Esophagus squamous epithelium (tissue), 5 donors: ENCODE measurements at regions not wholly inside any gene's neighbourhood (a gene's known extent, or its start where the extent isn't known, plus 50 kb on each side); places are given as distances from the start of the nearest gene placed in this dataset.

ENCODE experiments used
- DNase-seq: peaks from one replicate; lab custom pipeline; 2025; lab: John Stamatoyannopoulos, UW
- H3K27ac ChIP-seq, 4 donors: fragments of 200-600 bp; sonication (generic); one replicate each; pipeline ENCODE4 v1.5.1; 2016 to 2019; ENCODE audit warnings: mild to moderate bottlenecking in 1 of 4
- H3K27me3 ChIP-seq, 4 donors: fragments of 200-600 bp; sonication (generic); 1 replicate in 3 of 4; 2 replicates in 1 of 4; pipeline versions ENCODE4 v1.5.1 to v1.6.0; 2017 to 2021; ENCODE audit warnings: antibody characterized with exemption in 1 of 4
- H3K36me3 ChIP-seq, 3 donors: fragments of 200-600 bp; sonication (generic); one replicate each; pipeline ENCODE4 v1.5.1; 2016 to 2019
- H3K4me1 ChIP-seq, 3 donors: fragments of 200-600 bp; sonication (generic); one replicate each; pipeline ENCODE4 v1.5.1; 2017 to 2019
- H3K4me3 ChIP-seq, 4 donors: fragments of 200-600 bp; sonication (generic); 1 replicate in 3 of 4; 2 replicates in 1 of 4; pipeline ENCODE4 v1.5.1; 2016 to 2019; ENCODE audit warnings: mild to moderate bottlenecking in 2 of 4, moderate library complexity in 1 of 4
- H3K9me3 ChIP-seq, 3 donors: fragments of 200-600 bp; sonication (generic); one replicate each; pipeline ENCODE4 v1.5.1; 2016 to 2019
- POLR2A ChIP-seq, 4 donors: fragments of 450-650 bp; IDR thresholded peaks; one replicate each; pipeline ENCODE4 v1.6.1; 2017; ENCODE audit warnings: antibody characterized with exemption in 4 of 4, mild to moderate bottlenecking in 4 of 4, moderate library complexity in 3 of 4
- WGBS, 2 donors: methylation state at CpG; one replicate each; pipeline ENCODE4 v1.1.5; 2018; 5-methylcytosine and 5-hydroxymethylcytosine counted together
- intact Hi-C: fragments of 100-400 bp; cut with DNase I; formaldehyde crosslinking; loops from one replicate; pipeline ENCODE4 v1.15.0; 2022
- TF ChIP-seq, protein P1 (sequence below), 6 experiments: fragments of 450-650 bp in 4 of 6; fragments of 200-600 bp in 2 of 6; sonication (generic) in 2 of 6; IDR thresholded peaks; one replicate each; pipeline ENCODE4 v1.5.1; 2016 to 2019; ENCODE audit warnings: antibody characterized with exemption in 6 of 6, mild to moderate bottlenecking in 4 of 6, moderate library complexity in 4 of 6
- donor health status: DM: yes; HTN: yes; CAD: no.

DNA sequence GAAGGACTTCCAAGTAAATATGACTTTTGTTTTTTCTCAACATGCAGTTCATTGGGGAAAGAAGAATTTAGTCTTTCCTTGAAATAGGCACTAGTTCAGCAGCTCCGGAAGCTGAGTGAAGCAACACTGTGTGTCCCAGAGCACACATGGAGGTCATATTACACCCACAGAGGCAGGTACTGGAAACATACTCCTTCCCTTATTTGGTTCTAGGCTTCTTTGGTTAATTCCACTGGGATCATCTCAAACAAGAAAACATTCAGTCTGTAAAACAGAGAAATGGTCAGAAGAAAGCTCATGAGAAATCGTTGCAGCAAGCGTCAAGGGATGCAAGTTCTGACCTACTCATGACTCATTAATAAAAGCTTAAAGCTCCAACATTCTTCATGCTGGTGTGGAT lies 175.1 kb upstream of the PCSK5 start:
- H3K4me1 ChIP-seq: no peaks in the 10 kb centered on the region
- intact Hi-C loops: no loop called here
- 60 to 74% methylated on average over 3 of the region's 3 CpGs for WGBS, 2 donors

DNA sequence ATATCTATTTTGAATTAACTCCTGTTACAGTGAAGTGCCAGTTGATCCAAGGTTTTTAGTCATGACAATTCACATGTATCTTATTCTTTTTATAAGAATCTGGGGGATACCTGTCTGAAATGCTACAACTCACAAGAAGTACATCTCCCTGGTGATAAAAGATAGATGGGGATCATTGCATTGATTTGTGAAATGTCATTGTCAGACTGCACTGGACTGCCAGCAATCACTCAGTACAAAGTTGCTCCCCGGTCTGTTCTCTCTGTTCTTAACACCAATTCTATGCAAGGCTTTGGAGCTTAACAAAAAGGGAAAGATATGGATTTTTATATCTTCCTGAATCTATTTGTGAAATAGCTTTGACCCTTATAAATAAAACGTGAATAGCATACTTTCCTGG lies 171.8 kb upstream of the PCSK5 start:
- intact Hi-C loops: no loop called here
- Histone ChIP-seq H3K4me1 (no peaks in the 10 kb centered on the region), H3K27me3 (no peaks in the 10 kb centered on the region), H3K36me3 (no peaks in the 10 kb centered on the region), H3K27ac (no peak overlapping the region), H3K9me3 (no peaks in the 10 kb centered on the region), H3K4me3 (no peak overlapping the region)
- DNase-seq: no peak
- no peak for TF ChIP-seq POLR2A (IDR thresholded peaks at IDR 0.05)
- TF ChIP-seq, protein P1, sequence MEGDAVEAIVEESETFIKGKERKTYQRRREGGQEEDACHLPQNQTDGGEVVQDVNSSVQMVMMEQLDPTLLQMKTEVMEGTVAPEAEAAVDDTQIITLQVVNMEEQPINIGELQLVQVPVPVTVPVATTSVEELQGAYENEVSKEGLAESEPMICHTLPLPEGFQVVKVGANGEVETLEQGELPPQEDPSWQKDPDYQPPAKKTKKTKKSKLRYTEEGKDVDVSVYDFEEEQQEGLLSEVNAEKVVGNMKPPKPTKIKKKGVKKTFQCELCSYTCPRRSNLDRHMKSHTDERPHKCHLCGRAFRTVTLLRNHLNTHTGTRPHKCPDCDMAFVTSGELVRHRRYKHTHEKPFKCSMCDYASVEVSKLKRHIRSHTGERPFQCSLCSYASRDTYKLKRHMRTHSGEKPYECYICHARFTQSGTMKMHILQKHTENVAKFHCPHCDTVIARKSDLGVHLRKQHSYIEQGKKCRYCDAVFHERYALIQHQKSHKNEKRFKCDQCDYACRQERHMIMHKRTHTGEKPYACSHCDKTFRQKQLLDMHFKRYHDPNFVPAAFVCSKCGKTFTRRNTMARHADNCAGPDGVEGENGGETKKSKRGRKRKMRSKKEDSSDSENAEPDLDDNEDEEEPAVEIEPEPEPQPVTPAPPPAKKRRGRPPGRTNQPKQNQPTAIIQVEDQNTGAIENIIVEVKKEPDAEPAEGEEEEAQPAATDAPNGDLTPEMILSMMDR (IDR thresholded peaks at IDR 0.05): no peak
- WGBS, 2 donors: 73 to 78% methylated on average over 2 of the region's 2 CpGs

More for the DNA sequence above, 175.1 kb upstream of the PCSK5 start:
- no peak for TF ChIP-seq POLR2A (IDR thresholded peaks at IDR 0.05)
- TF ChIP-seq, protein P1 (IDR thresholded peaks at IDR 0.05): no peak
- Histone ChIP-seq H3K27ac (no peak overlapping the region), H3K4me3 (no peak overlapping the region), H3K27me3 (no peaks in the 10 kb centered on the region), H3K36me3 (no peaks in the 10 kb centered on the region), H3K9me3 (no peaks in the 10 kb centered on the region)
- DNase-seq: no peak

DNA sequence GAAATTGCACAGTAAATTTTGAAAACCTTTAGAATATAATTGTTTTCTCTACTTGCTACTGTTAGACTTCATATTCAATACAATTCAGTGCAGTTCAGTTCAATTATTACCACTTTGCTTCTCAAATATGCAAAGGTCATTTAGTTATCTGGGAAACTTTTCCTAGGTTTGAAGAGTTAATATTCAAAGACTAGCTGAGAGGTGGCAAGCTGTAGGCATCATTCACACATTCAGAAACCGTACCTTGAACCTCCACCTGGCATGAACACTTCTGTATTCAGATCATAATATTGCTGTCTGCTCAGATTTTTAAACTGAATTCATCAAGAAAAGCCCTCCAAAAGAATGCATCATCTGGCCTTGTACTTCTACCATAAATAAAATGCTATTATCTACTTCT lies 162.1 kb upstream of the PCSK5 start:
- intact Hi-C loops: no loop called here
- WGBS, 2 donors: 50 to 64% methylated on average over 1 of the region's 1 CpG
- Histone ChIP-seq H3K4me1 (no peaks in the 10 kb centered on the region), H3K9me3 (no peaks in the 10 kb centered on the region), H3K27me3 (no peaks in the 10 kb centered on the region), H3K36me3 (no peaks in the 10 kb centered on the region), H3K27ac (no peak overlapping the region), H3K4me3 (no peak overlapping the region)
- DNase-seq: no peak
- no peak for TF ChIP-seq POLR2A (IDR thresholded peaks at IDR 0.05)
- TF ChIP-seq, protein P1 (IDR thresholded peaks at IDR 0.05): no peak

DNA sequence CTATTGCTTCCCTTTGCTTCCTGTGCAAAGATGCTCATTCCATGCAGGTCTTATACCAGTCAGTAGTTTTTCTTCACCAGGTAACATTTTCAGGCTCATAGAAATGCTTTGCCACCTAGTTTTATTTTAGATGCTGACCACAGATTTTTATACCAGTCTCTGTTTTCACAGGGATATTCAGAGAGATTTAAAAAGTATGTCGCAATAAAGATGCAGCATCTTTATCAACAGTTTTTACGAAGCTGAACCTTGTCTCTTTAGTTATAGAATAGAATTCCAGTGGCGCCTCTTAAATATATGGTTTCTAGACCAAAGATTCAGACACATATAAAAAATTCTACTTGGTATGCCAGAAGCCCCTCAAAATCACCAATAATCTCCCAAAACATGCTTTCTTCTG lies 155.7 kb upstream of the PCSK5 start:
- no peak for DNase-seq
- 90 to 92% methylated on average over 3 of the region's 3 CpGs for WGBS, 2 donors
- no peaks in the 10 kb centered on the region for H3K9me3 ChIP-seq
- no peak overlapping the region for H3K27ac ChIP-seq
- H3K4me3 ChIP-seq: no peak overlapping the region
- no peaks in the 10 kb centered on the region for H3K27me3 ChIP-seq
- intact Hi-C loops: no loop called here
- H3K4me1 ChIP-seq: no peaks in the 10 kb centered on the region
- TF ChIP-seq, protein P1 (IDR thresholded peaks at IDR 0.05): no peak
- no peaks in the 10 kb centered on the region for H3K36me3 ChIP-seq

DNA sequence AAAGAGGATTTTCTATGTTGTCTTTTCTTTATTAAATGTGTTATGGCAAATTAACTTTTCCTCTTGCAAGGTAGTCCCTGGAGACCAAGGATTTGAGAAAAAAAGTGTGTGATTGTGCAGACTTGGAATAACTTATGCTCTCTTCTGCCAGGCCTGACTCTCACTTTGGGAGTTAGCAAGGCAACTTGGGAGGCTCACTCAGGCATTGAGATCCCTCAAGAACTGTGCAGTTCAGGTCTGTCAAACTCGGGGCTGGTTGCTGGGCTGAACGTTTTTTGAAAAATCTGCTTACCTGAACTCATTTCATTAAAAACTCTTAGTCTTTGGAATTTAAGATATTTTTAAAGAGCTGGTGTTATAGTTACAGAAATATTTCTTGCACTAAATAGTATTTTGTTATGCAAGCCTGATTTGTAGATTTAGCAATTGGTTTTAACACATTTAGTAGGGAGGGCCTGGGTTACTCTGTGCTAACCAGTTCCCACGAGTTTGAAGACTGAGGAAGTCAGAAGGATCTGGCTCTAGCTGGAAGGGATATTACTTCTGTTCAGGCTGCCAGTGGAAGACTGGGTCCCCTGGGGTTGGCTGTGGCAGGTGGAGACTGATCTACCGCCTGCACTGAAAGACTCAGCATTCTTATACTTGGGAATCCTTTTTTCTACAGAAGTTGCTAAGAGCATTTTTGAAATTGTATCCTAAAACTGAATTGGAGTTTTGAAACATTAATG lies 150.4 kb upstream of the PCSK5 start:
- TF ChIP-seq, protein P1 (IDR thresholded peaks at IDR 0.05): no peak
- TF ChIP-seq POLR2A (IDR thresholded peaks at IDR 0.05): no peak
- Histone ChIP-seq H3K27me3 (no peaks in the 10 kb centered on the region), H3K27ac (no peak overlapping the region), H3K4me3 (no peak overlapping the region), H3K36me3 (no peaks in the 10 kb centered on the region), H3K9me3 (no peaks in the 10 kb centered on the region), H3K4me1 (no peaks in the 10 kb centered on the region)
- intact Hi-C loops: no loop called here
- DNase-seq: no peak
- 45 to 61% methylated on average over 4 of the region's 4 CpGs for WGBS, 2 donors
